Caco-2 (cell line): ENCODE measurements at regions not wholly inside any gene's neighbourhood (a gene's known extent, or its start where the extent isn't known, plus 50 kb on each side); places are given as distances from the start of the nearest gene placed in this dataset.

Experiments used
- BruUV-seq: library from RNA; stranded (reverse); fragments of 400-500 nt; replicated peaks from 2 replicates; lab custom pipeline; 2021; lab: Mats Ljungman, UMichigan
- CTCF ChIA-PET: fragments of 300-600 bp; sonication (Branson Sonifier 250); formaldehyde crosslinking; loops from one replicate; lab custom pipeline; 2022; ENCODE audit warnings: antibody characterized with exemption; lab: Charles Lee
- POLR2A ChIA-PET: fragments of 300-600 bp; sonication (Branson Sonifier 250); formaldehyde crosslinking; loops from one replicate; lab custom pipeline; 2022; ENCODE audit warnings: antibody characterized with exemption; lab: Charles Lee
- DNase-seq, 2 experiments: peaks; one replicate each; pipeline versions ENCODE4 v3.0.0 to v3.0.0-alpha.2; 2020 to 2022
- H3K27me3 ChIP-seq: replicated peaks from 2 replicates; pipeline ENCODE4 v1.6.0; 2011; ENCODE audit warnings: low read length; ENCODE audit not compliant: control insufficient read depth, insufficient read depth
- H3K36me3 ChIP-seq: 2 replicates; pipeline ENCODE4 v1.5.1; 2011; ENCODE audit warnings: low read length; ENCODE audit not compliant: control insufficient read depth, insufficient read depth
- H3K4me1 ChIP-seq: fragments of 250-450 bp; sonication (Bioruptor Pico); 2 replicates; pipeline ENCODE4 v1.5.1; 2020; ENCODE audit warnings: mild to moderate bottlenecking
- H3K4me3 ChIP-seq: 2 replicates; pipeline ENCODE4 v1.5.1; 2011; ENCODE audit warnings: low read depth, mild to moderate bottlenecking, control low read depth, low read length
- H3K9me3 ChIP-seq: fragments of 250-450 bp; sonication (Bioruptor Pico); 2 replicates; pipeline ENCODE4 v1.5.1; 2020; ENCODE audit warnings: mild to moderate bottlenecking, moderate library complexity
- H3K27ac Mint-ChIP-seq: one replicate; pipeline ENCODE4 v1.8.0; 2022; ENCODE audit warnings: mixed read lengths; ENCODE audit not compliant: unreplicated experiment
- H3K27me3 Mint-ChIP-seq: one replicate; pipeline ENCODE4 v1.8.0; 2022; ENCODE audit warnings: mixed read lengths; ENCODE audit not compliant: insufficient read depth, unreplicated experiment
- H3K36me3 Mint-ChIP-seq: one replicate; pipeline ENCODE4 v1.8.0; 2022; ENCODE audit warnings: mild to moderate bottlenecking, mixed read lengths; ENCODE audit not compliant: insufficient read depth, unreplicated experiment
- H3K4me1 Mint-ChIP-seq: one replicate; pipeline ENCODE4 v1.8.0; 2022; ENCODE audit warnings: low read depth, mixed read lengths; ENCODE audit not compliant: unreplicated experiment
- H3K4me3 Mint-ChIP-seq: one replicate; pipeline ENCODE4 v1.8.0; 2022; ENCODE audit warnings: mild to moderate bottlenecking, moderate library complexity, mixed read lengths; ENCODE audit not compliant: unreplicated experiment
- H3K9me3 Mint-ChIP-seq: one replicate; pipeline ENCODE4 v1.8.0; 2022; ENCODE audit warnings: mixed read lengths; ENCODE audit not compliant: unreplicated experiment
- intact Hi-C: fragments of 100-400 bp; cut with micrococcal nuclease; formaldehyde crosslinking; loops from one replicate; pipeline ENCODE4 v1.10.0; 2022; ENCODE audit not compliant: unreplicated experiment
- TF ChIP-seq, protein P1 (sequence below), 2 experiments: fragments of 200-600 bp in 1 of 2; IDR thresholded peaks; 1 replicate in 1 of 2; 2 replicates in 1 of 2; pipeline versions ENCODE4 v1.5.1 to v1.8.0; 2011 to 2022; ENCODE audit warnings: antibody characterized with exemption in 1 of 2, control low read depth in 1 of 2, inconsistent platforms in 1 of 2, low read depth in 1 of 2, low read length in 1 of 2, mild to moderate bottlenecking in 1 of 2, moderate library complexity in 1 of 2; ENCODE audit not compliant: insufficient read depth in 1 of 2, severe bottlenecking in 1 of 2, unreplicated experiment in 1 of 2

DNA sequence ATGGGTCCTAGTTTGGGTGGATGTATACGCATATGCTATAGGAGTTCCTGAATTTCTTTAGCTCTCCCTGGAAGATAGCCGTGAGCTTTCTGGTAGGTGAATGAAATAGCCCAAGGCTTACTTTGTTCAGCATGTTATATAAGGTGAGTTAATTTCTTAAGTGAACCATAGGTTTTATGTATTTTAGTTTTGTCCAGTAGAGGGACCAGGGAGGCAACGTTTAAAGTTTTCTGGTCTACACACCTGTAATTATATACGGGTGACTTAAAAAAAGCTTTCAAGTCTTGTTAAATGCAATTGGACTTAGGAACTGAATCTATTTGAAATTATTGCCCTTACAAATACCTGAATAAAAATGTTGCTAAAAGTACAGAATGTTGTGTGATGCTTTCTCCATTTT is 402.5 kb upstream of the DDX18 start:
- no peaks in the 10 kb centered on the region for H3K27me3 ChIP-seq
- no peaks in the 10 kb centered on the region for H3K4me1 ChIP-seq
- H3K9me3 ChIP-seq: no peaks in the 10 kb centered on the region
- Mint-ChIP-seq H3K27ac (no peak overlapping the region), H3K4me1 (no peaks in the 10 kb centered on the region), H3K9me3 (no peaks in the 10 kb centered on the region), H3K27me3 (peaks cover 7% of the 10 kb centered on the region), H3K36me3 (no peaks in the 10 kb centered on the region), H3K4me3 (no peak overlapping the region)
- BruUV-seq: no TSS peak
- TF ChIP-seq, protein P1, sequence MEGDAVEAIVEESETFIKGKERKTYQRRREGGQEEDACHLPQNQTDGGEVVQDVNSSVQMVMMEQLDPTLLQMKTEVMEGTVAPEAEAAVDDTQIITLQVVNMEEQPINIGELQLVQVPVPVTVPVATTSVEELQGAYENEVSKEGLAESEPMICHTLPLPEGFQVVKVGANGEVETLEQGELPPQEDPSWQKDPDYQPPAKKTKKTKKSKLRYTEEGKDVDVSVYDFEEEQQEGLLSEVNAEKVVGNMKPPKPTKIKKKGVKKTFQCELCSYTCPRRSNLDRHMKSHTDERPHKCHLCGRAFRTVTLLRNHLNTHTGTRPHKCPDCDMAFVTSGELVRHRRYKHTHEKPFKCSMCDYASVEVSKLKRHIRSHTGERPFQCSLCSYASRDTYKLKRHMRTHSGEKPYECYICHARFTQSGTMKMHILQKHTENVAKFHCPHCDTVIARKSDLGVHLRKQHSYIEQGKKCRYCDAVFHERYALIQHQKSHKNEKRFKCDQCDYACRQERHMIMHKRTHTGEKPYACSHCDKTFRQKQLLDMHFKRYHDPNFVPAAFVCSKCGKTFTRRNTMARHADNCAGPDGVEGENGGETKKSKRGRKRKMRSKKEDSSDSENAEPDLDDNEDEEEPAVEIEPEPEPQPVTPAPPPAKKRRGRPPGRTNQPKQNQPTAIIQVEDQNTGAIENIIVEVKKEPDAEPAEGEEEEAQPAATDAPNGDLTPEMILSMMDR (IDR thresholded peaks at IDR 0.05; ENCODE audit: insufficient read depth in 1 of 2, low read depth in 1 of 2, low read length in 1 of 2, severe bottlenecking in 1 of 2, unreplicated experiment in 1 of 2): peak; percentile 30 to 36
- CTCF ChIA-PET: no interaction called here
- peak in 1 of 2 experiments; percentile 9 for DNase-seq
- H3K4me3 ChIP-seq: no peak overlapping the region
- no peaks in the 10 kb centered on the region for H3K36me3 ChIP-seq
- intact Hi-C loops: loop anchor here (1.0 to 5.0 kb wide), 2 partner anchors 360 to 375 kb away; no protein-coding TSS in a partner anchor
- POLR2A ChIA-PET: no interaction called here

DNA sequence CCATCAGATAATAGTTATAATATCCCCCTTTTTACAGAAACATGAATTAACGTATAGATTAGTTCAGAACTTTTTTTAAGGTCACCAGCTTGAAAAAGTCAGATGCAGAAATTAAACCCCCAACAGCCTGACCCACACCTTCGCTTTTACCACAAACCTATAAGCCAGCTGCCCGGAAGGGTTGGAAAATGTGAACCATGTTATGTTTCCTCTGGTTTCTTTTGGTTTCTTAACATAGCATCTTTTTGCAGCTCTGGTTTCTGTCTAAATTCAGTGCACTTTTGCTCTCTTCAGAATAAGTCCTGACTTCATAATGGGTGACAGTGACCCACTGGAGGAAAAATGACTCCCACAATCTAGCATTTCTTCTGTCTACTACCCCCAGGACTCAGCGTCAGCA is 381.7 kb upstream of the DDX18 start:
- BruUV-seq: no TSS peak
- TF ChIP-seq, protein P1 (IDR thresholded peaks at IDR 0.05; ENCODE audit: insufficient read depth in 1 of 2, low read depth in 1 of 2, low read length in 1 of 2, severe bottlenecking in 1 of 2, unreplicated experiment in 1 of 2): no peak
- no peak for DNase-seq
- Mint-ChIP-seq H3K36me3 (no peaks in the 10 kb centered on the region), H3K27me3 (no peaks in the 10 kb centered on the region), H3K4me3 (no peak overlapping the region), H3K9me3 (no peaks in the 10 kb centered on the region), H3K4me1 (no peaks in the 10 kb centered on the region), H3K27ac (no peak overlapping the region)
- CTCF ChIA-PET: no interaction called here
- intact Hi-C loops: no loop called here
- H3K27me3 ChIP-seq: no peaks in the 10 kb centered on the region
- H3K4me1 ChIP-seq: no peaks in the 10 kb centered on the region
- H3K4me3 ChIP-seq: no peak overlapping the region
- POLR2A ChIA-PET: no interaction called here
- H3K36me3 ChIP-seq: no peaks in the 10 kb centered on the region
- H3K9me3 ChIP-seq: no peaks in the 10 kb centered on the region

DNA sequence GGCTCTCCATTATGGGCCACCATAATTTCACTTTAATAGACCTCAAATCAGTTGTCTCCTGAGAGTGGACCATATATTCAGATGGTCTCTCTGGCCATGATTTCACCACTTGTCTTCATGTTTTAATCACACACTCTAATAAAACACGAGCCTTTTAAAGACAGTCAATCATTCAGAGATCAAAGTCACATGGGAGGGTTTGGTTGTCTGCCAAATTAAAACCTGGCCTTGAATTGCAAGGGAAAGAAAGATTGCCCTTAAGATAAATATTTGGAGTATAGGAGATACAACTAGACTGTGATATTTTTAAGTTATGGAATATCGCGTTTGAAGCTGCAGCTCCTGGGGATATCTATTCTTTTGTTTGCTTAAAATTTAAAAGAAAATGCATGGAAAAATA is 377.8 kb upstream of the DDX18 start:
- Histone ChIP-seq H3K4me3 (no peak overlapping the region), H3K27me3 (no peaks in the 10 kb centered on the region), H3K36me3 (no peaks in the 10 kb centered on the region), H3K4me1 (no peaks in the 10 kb centered on the region), H3K9me3 (no peaks in the 10 kb centered on the region)
- H3K27me3 Mint-ChIP-seq: no peaks in the 10 kb centered on the region
- H3K27ac Mint-ChIP-seq: no peak overlapping the region
- BruUV-seq: no TSS peak
- no peaks in the 10 kb centered on the region for H3K4me1 Mint-ChIP-seq
- TF ChIP-seq, protein P1 (IDR thresholded peaks at IDR 0.05; ENCODE audit: insufficient read depth in 1 of 2, low read depth in 1 of 2, low read length in 1 of 2, severe bottlenecking in 1 of 2, unreplicated experiment in 1 of 2): no peak
- CTCF ChIA-PET: no interaction called here
- POLR2A ChIA-PET: no interaction called here
- intact Hi-C loops: no loop called here
- H3K4me3 Mint-ChIP-seq: no peak overlapping the region
- H3K36me3 Mint-ChIP-seq: no peaks in the 10 kb centered on the region
- no peaks in the 10 kb centered on the region for H3K9me3 Mint-ChIP-seq
- DNase-seq: no peak
